ENCODE measurements at regions not wholly inside any gene's neighbourhood (a gene's known extent, or its start where the extent isn't known, plus 50 kb on each side); places are given as distances from the start of the nearest gene placed in this dataset.
A peak's percentile ranks its signal among the peaks of the same experiment; 100 is the strongest.

DNA sequence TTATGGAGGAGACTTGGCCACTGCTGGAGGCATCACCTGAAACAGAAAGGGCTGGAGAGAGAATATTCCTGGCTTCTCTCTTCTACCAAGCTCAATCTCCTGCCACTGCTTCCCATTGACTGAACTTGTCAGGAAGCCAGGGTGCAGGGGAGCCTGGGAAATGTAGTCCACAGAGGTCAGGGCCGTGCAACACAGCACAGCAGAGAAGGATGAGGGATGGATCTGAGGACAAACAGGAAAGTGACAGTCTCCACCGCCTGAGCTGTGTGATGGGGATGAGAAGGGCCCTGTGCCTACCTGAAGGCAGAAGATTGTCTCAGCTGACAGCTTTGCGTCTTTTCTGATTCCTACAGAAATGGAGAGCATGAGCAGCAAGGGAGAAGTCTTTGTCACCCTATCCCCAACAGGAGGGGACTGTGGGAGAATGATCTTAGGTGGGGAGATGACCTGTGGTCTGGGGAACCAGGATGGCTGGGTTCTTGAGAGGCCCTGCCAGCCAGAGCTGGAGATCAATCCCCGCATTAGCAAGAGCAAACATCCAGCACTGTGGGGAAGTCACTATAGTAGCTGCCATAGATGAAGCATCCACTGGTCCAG lies 114.2 kb downstream of the SNX5 start (continued):
- no peak for TF ChIP-seq FOXP1 (IDR thresholded peaks at IDR 0.05)
- TF ChIP-seq FOXP1 (CRISPR knock-in tag; IDR thresholded peaks at IDR 0.05), result no peak
- TF ChIP-seq, protein P1, sequence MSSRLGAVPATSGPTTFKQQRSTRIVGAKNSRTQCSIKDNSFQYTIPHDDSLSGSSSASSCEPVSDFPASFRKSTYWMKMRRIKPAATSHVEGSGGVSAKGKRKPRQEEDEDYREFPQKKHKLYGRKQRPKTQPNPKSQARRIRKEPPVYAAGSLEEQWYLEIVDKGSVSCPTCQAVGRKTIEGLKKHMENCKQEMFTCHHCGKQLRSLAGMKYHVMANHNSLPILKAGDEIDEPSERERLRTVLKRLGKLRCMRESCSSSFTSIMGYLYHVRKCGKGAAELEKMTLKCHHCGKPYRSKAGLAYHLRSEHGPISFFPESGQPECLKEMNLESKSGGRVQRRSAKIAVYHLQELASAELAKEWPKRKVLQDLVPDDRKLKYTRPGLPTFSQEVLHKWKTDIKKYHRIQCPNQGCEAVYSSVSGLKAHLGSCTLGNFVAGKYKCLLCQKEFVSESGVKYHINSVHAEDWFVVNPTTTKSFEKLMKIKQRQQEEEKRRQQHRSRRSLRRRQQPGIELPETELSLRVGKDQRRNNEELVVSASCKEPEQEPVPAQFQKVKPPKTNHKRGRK (CRISPR knock-in tag; IDR thresholded peaks at IDR 0.05), result 0 out of 2 replicates have a peak, but pooled peaks have one; percentile 55
- TF ChIP-seq YY1 (IDR thresholded peaks at IDR 0.05; ENCODE audit: insufficient read depth, insufficient replicate concordance, low read depth, low read length), result peak; percentile 35
- TF ChIP-seq SUZ12 (IDR thresholded peaks at IDR 0.05; ENCODE audit: low read depth, low read length), result peak; percentile 86
- TF ChIP-seq, protein P2, sequence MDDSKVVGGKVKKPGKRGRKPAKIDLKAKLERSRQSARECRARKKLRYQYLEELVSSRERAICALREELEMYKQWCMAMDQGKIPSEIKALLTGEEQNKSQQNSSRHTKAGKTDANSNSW (CRISPR knock-in tag; IDR thresholded peaks at IDR 0.05; ENCODE audit: borderline replicate concordance), result no peak
- TF ChIP-seq HOXA3 (CRISPR knock-in tag; IDR thresholded peaks at IDR 0.05), result peak; percentile 58
- 0 out of 4 replicates have a peak, but pooled peaks of 1 of the 2 experiments have one; percentile 21 for TF ChIP-seq EP300 (IDR thresholded peaks at IDR 0.05; ENCODE audit: low read depth in 2 of 2, low read length in 2 of 2)
- TF ChIP-seq EP300 (CRISPR knock-in tag; IDR thresholded peaks at IDR 0.05; ENCODE audit: borderline replicate concordance), result peak; percentile 30; the same call in 1 of the 2 replicates
- TF ChIP-seq ZNF737 (CRISPR knock-in tag; IDR thresholded peaks at IDR 0.05; ENCODE audit: borderline replicate concordance), result peak; percentile 37; the same call in 1 of the 2 replicates
- TF ChIP-seq ZNF850 (CRISPR knock-in tag; conservative IDR thresholded peaks at IDR 0.05), result no peak
- TF ChIP-seq SPEN (CRISPR knock-in tag; IDR thresholded peaks at IDR 0.05; ENCODE audit: low read depth), result no peak
- TF ChIP-seq GATAD2A (CRISPR knock-in tag; IDR thresholded peaks at IDR 0.05), result peak; percentile 63
- no peak for TF ChIP-seq CCAR2 (optimal IDR thresholded peaks at IDR 0.05; ENCODE audit: low read depth, low read length)
- TF ChIP-seq, protein P3, sequence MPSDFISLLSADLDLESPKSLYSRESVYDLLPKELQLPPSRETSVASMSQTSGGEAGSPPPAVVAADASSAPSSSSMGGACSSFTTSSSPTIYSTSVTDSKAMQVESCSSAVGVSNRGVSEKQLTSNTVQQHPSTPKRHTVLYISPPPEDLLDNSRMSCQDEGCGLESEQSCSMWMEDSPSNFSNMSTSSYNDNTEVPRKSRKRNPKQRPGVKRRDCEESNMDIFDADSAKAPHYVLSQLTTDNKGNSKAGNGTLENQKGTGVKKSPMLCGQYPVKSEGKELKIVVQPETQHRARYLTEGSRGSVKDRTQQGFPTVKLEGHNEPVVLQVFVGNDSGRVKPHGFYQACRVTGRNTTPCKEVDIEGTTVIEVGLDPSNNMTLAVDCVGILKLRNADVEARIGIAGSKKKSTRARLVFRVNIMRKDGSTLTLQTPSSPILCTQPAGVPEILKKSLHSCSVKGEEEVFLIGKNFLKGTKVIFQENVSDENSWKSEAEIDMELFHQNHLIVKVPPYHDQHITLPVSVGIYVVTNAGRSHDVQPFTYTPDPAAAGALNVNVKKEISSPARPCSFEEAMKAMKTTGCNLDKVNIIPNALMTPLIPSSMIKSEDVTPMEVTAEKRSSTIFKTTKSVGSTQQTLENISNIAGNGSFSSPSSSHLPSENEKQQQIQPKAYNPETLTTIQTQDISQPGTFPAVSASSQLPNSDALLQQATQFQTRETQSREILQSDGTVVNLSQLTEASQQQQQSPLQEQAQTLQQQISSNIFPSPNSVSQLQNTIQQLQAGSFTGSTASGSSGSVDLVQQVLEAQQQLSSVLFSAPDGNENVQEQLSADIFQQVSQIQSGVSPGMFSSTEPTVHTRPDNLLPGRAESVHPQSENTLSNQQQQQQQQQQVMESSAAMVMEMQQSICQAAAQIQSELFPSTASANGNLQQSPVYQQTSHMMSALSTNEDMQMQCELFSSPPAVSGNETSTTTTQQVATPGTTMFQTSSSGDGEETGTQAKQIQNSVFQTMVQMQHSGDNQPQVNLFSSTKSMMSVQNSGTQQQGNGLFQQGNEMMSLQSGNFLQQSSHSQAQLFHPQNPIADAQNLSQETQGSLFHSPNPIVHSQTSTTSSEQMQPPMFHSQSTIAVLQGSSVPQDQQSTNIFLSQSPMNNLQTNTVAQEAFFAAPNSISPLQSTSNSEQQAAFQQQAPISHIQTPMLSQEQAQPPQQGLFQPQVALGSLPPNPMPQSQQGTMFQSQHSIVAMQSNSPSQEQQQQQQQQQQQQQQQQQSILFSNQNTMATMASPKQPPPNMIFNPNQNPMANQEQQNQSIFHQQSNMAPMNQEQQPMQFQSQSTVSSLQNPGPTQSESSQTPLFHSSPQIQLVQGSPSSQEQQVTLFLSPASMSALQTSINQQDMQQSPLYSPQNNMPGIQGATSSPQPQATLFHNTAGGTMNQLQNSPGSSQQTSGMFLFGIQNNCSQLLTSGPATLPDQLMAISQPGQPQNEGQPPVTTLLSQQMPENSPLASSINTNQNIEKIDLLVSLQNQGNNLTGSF (CRISPR knock-in tag; IDR thresholded peaks at IDR 0.05), result no peak
- 0 out of 2 replicates have a peak, but pooled peaks have one; percentile 12 for TF ChIP-seq EHMT2 (IDR thresholded peaks at IDR 0.05; ENCODE audit: borderline replicate concordance, low read depth, low read length)
- TF ChIP-seq, protein P4, sequence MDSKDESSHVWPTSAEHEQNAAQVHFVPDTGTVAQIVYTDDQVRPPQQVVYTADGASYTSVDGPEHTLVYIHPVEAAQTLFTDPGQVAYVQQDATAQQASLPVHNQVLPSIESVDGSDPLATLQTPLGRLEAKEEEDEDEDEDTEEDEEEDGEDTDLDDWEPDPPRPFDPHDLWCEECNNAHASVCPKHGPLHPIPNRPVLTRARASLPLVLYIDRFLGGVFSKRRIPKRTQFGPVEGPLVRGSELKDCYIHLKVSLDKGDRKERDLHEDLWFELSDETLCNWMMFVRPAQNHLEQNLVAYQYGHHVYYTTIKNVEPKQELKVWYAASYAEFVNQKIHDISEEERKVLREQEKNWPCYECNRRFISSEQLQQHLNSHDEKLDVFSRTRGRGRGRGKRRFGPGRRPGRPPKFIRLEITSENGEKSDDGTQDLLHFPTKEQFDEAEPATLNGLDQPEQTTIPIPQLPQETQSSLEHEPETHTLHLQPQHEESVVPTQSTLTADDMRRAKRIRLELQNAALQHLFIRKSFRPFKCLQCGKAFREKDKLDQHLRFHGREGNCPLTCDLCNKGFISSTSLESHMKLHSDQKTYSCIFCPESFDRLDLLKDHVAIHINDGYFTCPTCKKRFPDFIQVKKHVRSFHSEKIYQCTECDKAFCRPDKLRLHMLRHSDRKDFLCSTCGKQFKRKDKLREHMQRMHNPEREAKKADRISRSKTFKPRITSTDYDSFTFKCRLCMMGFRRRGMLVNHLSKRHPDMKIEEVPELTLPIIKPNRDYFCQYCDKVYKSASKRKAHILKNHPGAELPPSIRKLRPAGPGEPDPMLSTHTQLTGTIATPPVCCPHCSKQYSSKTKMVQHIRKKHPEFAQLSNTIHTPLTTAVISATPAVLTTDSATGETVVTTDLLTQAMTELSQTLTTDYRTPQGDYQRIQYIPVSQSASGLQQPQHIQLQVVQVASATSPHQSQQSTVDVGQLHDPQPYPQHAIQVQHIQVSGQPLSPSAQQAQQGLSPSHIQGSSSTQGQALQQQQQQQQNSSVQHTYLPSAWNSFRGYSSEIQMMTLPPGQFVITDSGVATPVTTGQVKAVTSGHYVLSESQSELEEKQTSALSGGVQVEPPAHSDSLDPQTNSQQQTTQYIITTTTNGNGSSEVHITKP (CRISPR knock-in tag; IDR thresholded peaks at IDR 0.05; ENCODE audit: low read depth), result peak; percentile 92
- 0 out of 2 replicates have a peak, but pooled peaks have one; percentile 49 for TF ChIP-seq ZNF501 (CRISPR knock-in tag; IDR thresholded peaks at IDR 0.05)
- TF ChIP-seq ZNF33B (CRISPR knock-in tag; IDR thresholded peaks at IDR 0.05), result 0 out of 2 replicates have a peak, but pooled peaks have one; percentile 40
- TF ChIP-seq ZNF619 (CRISPR knock-in tag; IDR thresholded peaks at IDR 0.05), result peak; percentile 50; the same call in 1 of the 2 replicates

Measured in HepG2 (cell line).